Smooth muscle cell (in vitro differentiated cells): ENCODE measurements at regions not wholly inside any gene's neighbourhood (a gene's known extent, or its start where the extent isn't known, plus 50 kb on each side); places are given as distances from the start of the nearest gene placed in this dataset.

ENCODE experiments used
- DNase-seq: peaks from one replicate; lab custom pipeline; 2025; ENCODE audit not compliant: unreplicated experiment; lab: John Stamatoyannopoulos, UW
- H2AFZ ChIP-seq: fragments of 200-600 bp; sonication (generic); 2 replicates; pipeline ENCODE4 v1.6.0; 2016; ENCODE audit warnings: antibody characterized with exemption, low read depth, mild to moderate bottlenecking
- H3F3A ChIP-seq: fragments of 200-600 bp; sonication (generic); 2 replicates; pipeline ENCODE4 v1.6.0; 2017; ENCODE audit warnings: antibody characterized with exemption, low read depth
- H3K27ac ChIP-seq: fragments of 200-600 bp; sonication (generic); 2 replicates; pipeline ENCODE4 v1.5.1; 2016; ENCODE audit warnings: low read depth, mild to moderate bottlenecking
- H3K27me3 ChIP-seq: fragments of 200-600 bp; sonication (generic); 2 replicates; pipeline ENCODE4 v1.6.1; 2016; ENCODE audit warnings: low read depth, mild to moderate bottlenecking
- H3K36me3 ChIP-seq: fragments of 200-600 bp; sonication (generic); 2 replicates; pipeline ENCODE4 v1.5.1; 2016; ENCODE audit warnings: low read depth
- H3K4me1 ChIP-seq: fragments of 200-600 bp; sonication (generic); 2 replicates; pipeline ENCODE4 v1.5.1; 2016; ENCODE audit warnings: low read depth
- H3K4me2 ChIP-seq: fragments of 200-600 bp; sonication (generic); 2 replicates; pipeline ENCODE4 v1.6.0; 2016; ENCODE audit warnings: mild to moderate bottlenecking
- H3K4me3 ChIP-seq: fragments of 200-600 bp; sonication (generic); 2 replicates; pipeline ENCODE4 v1.5.1; 2016; ENCODE audit warnings: mild to moderate bottlenecking
- H3K79me2 ChIP-seq: fragments of 200-600 bp; sonication (generic); 2 replicates; pipeline ENCODE4 v1.6.0; 2016; ENCODE audit warnings: low read depth, mild to moderate bottlenecking
- H3K9ac ChIP-seq: fragments of 200-600 bp; sonication (generic); 2 replicates; pipeline ENCODE4 v1.6.0; 2016; ENCODE audit warnings: low read depth
- H3K9me3 ChIP-seq: fragments of 200-600 bp; sonication (generic); replicated peaks from 2 replicates; pipeline ENCODE4 v1.5.1; 2016; ENCODE audit warnings: low read depth
- H4K20me1 ChIP-seq: fragments of 200-600 bp; sonication (generic); 2 replicates; pipeline ENCODE4 v1.6.0; 2016; ENCODE audit warnings: low read depth
- CTCF ChIP-seq: fragments of 200-600 bp; sonication (generic); IDR thresholded peaks from 2 replicates; pipeline ENCODE4 v1.5.1; 2017; ENCODE audit warnings: borderline replicate concordance, mild to moderate bottlenecking, antibody characterized with exemption; ENCODE audit not compliant: insufficient read depth, poor library complexity, severe bottlenecking
- WGBS: methylation state at CpG from one replicate; pipeline ENCODE4 v1.1.7; 2016; ENCODE audit warnings: low lambda C conversion rate; 5-methylcytosine and 5-hydroxymethylcytosine counted together

- no peak overlapping the region for H2AFZ ChIP-seq
- H3K9ac ChIP-seq = no peak overlapping the region
- H3K9me3 ChIP-seq = no peaks in the 10 kb centered on the region
- 96% methylated on average over 4 of the region's 4 CpGs for WGBS
- no peak overlapping the region for H3K4me3 ChIP-seq
- H3F3A ChIP-seq = no peaks in the 10 kb centered on the region
- no peaks in the 10 kb centered on the region for H3K36me3 ChIP-seq
- H3K4me2 ChIP-seq = no peak overlapping the region
- TF ChIP-seq CTCF = no peak
- no peaks in the 10 kb centered on the region for H4K20me1 ChIP-seq
- H3K27ac ChIP-seq = no peak overlapping the region
- no peaks in the 10 kb centered on the region for H3K79me2 ChIP-seq
- H3K27me3 ChIP-seq = no peaks in the 10 kb centered on the region
- no peaks in the 10 kb centered on the region for H3K4me1 ChIP-seq
- DNase-seq = no peak
Observed at GRCh38 chr1:157226739-157227138, 88.5 kb upstream of the ETV3 start.

GRCh38 chr1:157219600-157219999 is 81.4 kb upstream of the ETV3 start:
- DNase-seq = no peak
- Histone ChIP-seq H3K4me1 (no peaks in the 10 kb centered on the region), H3K9ac (no peak overlapping the region), H3K27me3 (no peaks in the 10 kb centered on the region), H2AFZ (no peak overlapping the region), H3K36me3 (no peaks in the 10 kb centered on the region), H3K4me3 (no peak overlapping the region), H3K9me3 (no peaks in the 10 kb centered on the region), H3K4me2 (no peak overlapping the region), H3F3A (no peaks in the 10 kb centered on the region), H3K27ac (no peak overlapping the region), H4K20me1 (no peaks in the 10 kb centered on the region), H3K79me2 (no peaks in the 10 kb centered on the region)
- no peak for TF ChIP-seq CTCF
- WGBS = 98% methylated on average over 2 of the region's 2 CpGs

DNA sequence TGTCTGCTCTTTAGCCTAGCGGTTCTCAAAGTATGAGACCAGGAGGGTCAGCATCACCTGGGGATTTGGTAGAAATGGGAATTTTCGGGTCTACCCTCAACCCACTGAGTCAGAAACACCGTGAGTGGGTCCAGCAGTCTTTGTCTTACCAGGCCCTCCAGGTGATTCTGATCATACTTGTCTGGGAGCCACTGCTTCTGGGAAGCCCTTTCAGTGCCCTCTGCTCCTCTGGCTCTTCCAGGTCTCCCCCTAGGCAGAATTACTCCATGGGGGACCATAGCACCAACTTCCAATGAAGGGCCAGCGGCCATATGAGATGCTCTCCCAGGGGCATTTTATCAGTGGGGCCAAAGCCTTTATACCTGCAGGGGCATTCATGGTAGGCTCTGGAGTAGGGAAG is 81.0 kb upstream of the ETV3 start:
- no peak for TF ChIP-seq CTCF

DNA sequence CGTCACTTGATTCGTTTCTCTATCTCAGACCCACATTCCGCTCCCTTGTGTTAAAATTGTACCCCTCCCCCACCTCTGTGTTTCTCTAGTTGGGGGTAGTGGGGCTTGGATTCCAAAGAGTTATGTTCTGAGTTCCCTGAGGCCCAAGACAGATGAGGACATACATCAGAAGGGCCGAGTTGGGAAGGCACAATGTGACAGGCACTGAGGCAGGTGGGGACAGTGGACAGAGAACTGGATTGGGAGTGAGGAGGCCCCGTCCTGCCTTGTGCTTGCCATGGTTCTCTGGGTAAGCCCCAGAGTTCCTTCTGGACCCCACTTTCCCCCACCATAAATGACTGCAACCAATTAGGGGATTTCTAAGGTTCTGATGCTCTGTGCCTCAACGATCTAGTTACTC is 80.5 kb upstream of the ETV3 start:
- Histone ChIP-seq H3K4me3 (no peak overlapping the region), H4K20me1 (no peaks in the 10 kb centered on the region), H3K4me2 (no peak overlapping the region), H2AFZ (no peak overlapping the region), H3F3A (no peaks in the 10 kb centered on the region), H3K9me3 (peaks cover 3% of the 10 kb centered on the region), H3K4me1 (no peaks in the 10 kb centered on the region), H3K36me3 (no peaks in the 10 kb centered on the region), H3K27ac (no peak overlapping the region), H3K79me2 (no peaks in the 10 kb centered on the region), H3K9ac (no peak overlapping the region), H3K27me3 (no peaks in the 10 kb centered on the region)
- no peak for TF ChIP-seq CTCF
- WGBS = 89% methylated on average over 6 of the region's 6 CpGs
- DNase-seq = no peak

More for the DNA sequence above, 81.0 kb upstream of the ETV3 start:
- 94% methylated on average over 4 of the region's 4 CpGs for WGBS
- H3K4me3 ChIP-seq = no peak overlapping the region
- H2AFZ ChIP-seq = no peak overlapping the region
- H3K27ac ChIP-seq = no peak overlapping the region
- no peaks in the 10 kb centered on the region for H3K4me1 ChIP-seq
- no peak overlapping the region for H3K4me2 ChIP-seq
- no peak for DNase-seq
- H3K36me3 ChIP-seq = no peaks in the 10 kb centered on the region
- no peaks in the 10 kb centered on the region for H3K9me3 ChIP-seq
- no peaks in the 10 kb centered on the region for H4K20me1 ChIP-seq
- no peaks in the 10 kb centered on the region for H3K27me3 ChIP-seq
- H3K79me2 ChIP-seq = no peaks in the 10 kb centered on the region
- no peaks in the 10 kb centered on the region for H3F3A ChIP-seq
- H3K9ac ChIP-seq = no peak overlapping the region
